K562 (cell line): ENCODE measurements at regions not wholly inside any gene's neighbourhood (a gene's known extent, or its start where the extent isn't known, plus 50 kb on each side); places are given as distances from the start of the nearest gene placed in this dataset.

Experiments
- ATAC-seq: fragments of 200-7000 bp; cut with Tn5 transposase; 3 replicates; pipeline ENCODE4 v1.9.1; 2020; ENCODE audit warnings: moderate library complexity
- BruUV-seq: library from RNA; stranded (reverse); fragments of 400-500 nt; replicated peaks from 2 replicates; lab custom pipeline; 2021; lab: Mats Ljungman, UMichigan
- CTCF ChIA-PET: fragments of 300-600 bp; formaldehyde crosslinking; extraction: SDS; loops from one replicate; lab custom pipeline; 2021; ENCODE audit warnings: low intra/inter-chr PET ratio; lab: Yijun Ruan, JAX
- POLR2A ChIA-PET: fragments of 300-600, 350-650 bp; sonication (Branson Sonifier 250); formaldehyde crosslinking; extraction: SDS; loops from one replicate; lab custom pipeline; 2021; ENCODE audit warnings: antibody characterized with exemption, inconsistent platforms; lab: Yijun Ruan, JAX
- DNase-seq, 4 experiments: peaks; one replicate each; pipeline versions ENCODE4 v3.0.0 to v3.0.0-alpha.2; 2011 to 2018; ENCODE audit warnings: low spot score in 3 of 4, mixed read lengths in 3 of 4; ENCODE audit errors: extremely low read depth in 1 of 4
- FAIRE-seq: peaks from 2 replicates; lab custom pipeline; 2011; peaks lifted over from hg19 to GRCh38; lab: Jason Lieb, UNC
- H2AFZ ChIP-seq: 2 replicates; pipeline ENCODE4 v1.6.0; 2011; ENCODE audit warnings: low read depth, low read length, control low read depth, inconsistent platforms
- H3K27ac ChIP-seq: fragments of 200-600 bp; 3 replicates; pipeline ENCODE4 v1.8.0; 2011; ENCODE audit warnings: low read depth, mild to moderate bottlenecking, control low read depth, inconsistent platforms, low read length, moderate library complexity, mixed read lengths; ENCODE audit errors: extremely low read depth
- H3K27me3 ChIP-seq, 2 experiments: fragments of 300-600 bp in 1 of 2; 2 replicates in 1 of 2; 3 replicates in 1 of 2; pipeline versions ENCODE4 v1.6.0 to v1.8.0; 2011; ENCODE audit warnings: inconsistent platforms in 2 of 2, low read length in 2 of 2, mild to moderate bottlenecking in 1 of 2, mixed read lengths in 1 of 2, moderate library complexity in 1 of 2; ENCODE audit not compliant: control insufficient read depth in 2 of 2, insufficient read depth in 2 of 2
- H3K36me3 ChIP-seq: fragments of 300-600 bp; 3 replicates; pipeline ENCODE4 v1.8.0; 2011; ENCODE audit warnings: mild to moderate bottlenecking, low read length, inconsistent platforms; ENCODE audit not compliant: control insufficient read depth, insufficient read depth
- H3K4me1 ChIP-seq, 2 experiments: fragments of 200-600 bp in 1 of 2; replicated peaks in 1 of 2; 2 replicates in 1 of 2; 3 replicates in 1 of 2; pipeline versions ENCODE4 v1.5.1 to v1.8.0; 2011; ENCODE audit warnings: inconsistent platforms in 2 of 2, low read length in 2 of 2, mild to moderate bottlenecking in 1 of 2, mixed read lengths in 1 of 2, moderate library complexity in 1 of 2; ENCODE audit not compliant: control insufficient read depth in 2 of 2, insufficient read depth in 2 of 2
- H3K4me2 ChIP-seq: 2 replicates; pipeline ENCODE4 v1.6.1; 2011; ENCODE audit warnings: low read length, control low read depth, inconsistent platforms, mixed read lengths; ENCODE audit not compliant: insufficient read depth
- H3K4me3 ChIP-seq: fragments of 200-600 bp; sonication (generic), shearing (Covaris generic); 2 replicates; pipeline ENCODE4 v1.5.1; 2016; ENCODE audit warnings: control low read depth, inconsistent platforms
- H3K79me2 ChIP-seq: fragments of 200-600 bp; 3 replicates; pipeline ENCODE4 v1.8.0; 2011; ENCODE audit warnings: low read length, inconsistent platforms; ENCODE audit not compliant: control insufficient read depth, insufficient read depth
- H3K9ac ChIP-seq, 2 experiments: 2 replicates each; pipeline versions ENCODE4 v1.6.0 to v1.6.1; 2011; ENCODE audit warnings: low read depth in 2 of 2, low read length in 2 of 2, control low read depth in 1 of 2, inconsistent platforms in 1 of 2, mild to moderate bottlenecking in 1 of 2, mixed read lengths in 1 of 2; ENCODE audit not compliant: insufficient read depth in 1 of 2
- H3K9me1 ChIP-seq: one replicate; pipeline ENCODE4 v1.6.0; 2011; ENCODE audit warnings: inconsistent platforms, mild to moderate bottlenecking, low read length, moderate library complexity; ENCODE audit not compliant: control insufficient read depth, insufficient read depth
- H3K9me3 ChIP-seq: replicated peaks from 2 replicates; pipeline ENCODE4 v1.5.1; 2011; ENCODE audit warnings: low read depth, low read length, inconsistent platforms; ENCODE audit not compliant: control insufficient read depth, insufficient read depth
- H4K20me1 ChIP-seq: replicated peaks from 2 replicates; pipeline ENCODE4 v1.6.1; 2011; ENCODE audit warnings: low read length, inconsistent platforms, mixed read lengths; ENCODE audit not compliant: control insufficient read depth, insufficient read depth
- CHD1 ChIP-seq: fragments of 200-600 bp; sonication (generic); IDR thresholded peaks from one replicate; pipeline ENCODE4 v1.6.1; 2012; ENCODE audit warnings: mild to moderate bottlenecking, moderate library complexity, low read length, inconsistent platforms
- ETS2 ChIP-seq: IDR thresholded peaks from 2 replicates; pipeline ENCODE4 v1.6.1; 2016; ENCODE audit warnings: borderline replicate concordance, missing genetic modification characterization, mild to moderate bottlenecking, moderate library complexity, missing compliant biosample characterization; ENCODE audit not compliant: poor library complexity, severe bottlenecking
- HCFC1 ChIP-seq: IDR thresholded peaks from 2 replicates; pipeline ENCODE4 v1.6.1; 2012; ENCODE audit warnings: low read depth, low read length, improper control_type of control experiment
- KDM5B ChIP-seq: fragments of 200-600 bp; sonication (generic); IDR thresholded peaks from 2 replicates; pipeline ENCODE4 v1.6.1; 2012; ENCODE audit warnings: low read depth, mild to moderate bottlenecking, moderate library complexity, low read length, control low read depth, inconsistent platforms; ENCODE audit not compliant: insufficient replicate concordance
- NR1H2 ChIP-seq: sonication (generic); formaldehyde crosslinking; IDR thresholded peaks from 2 replicates; pipeline ENCODE4 v1.4.0; 2020; ENCODE audit warnings: mild to moderate bottlenecking, missing genetic modification reagents
- PRPF4 ChIP-seq: fragments of 200-400 bp; formaldehyde crosslinking; IDR thresholded peaks from one replicate; pipeline ENCODE4 v1.6.1; 2017; ENCODE audit warnings: low read length, low read depth, mild to moderate bottlenecking; ENCODE audit not compliant: insufficient read depth, poor library complexity, severe bottlenecking
- SMC3 ChIP-seq: conservative IDR thresholded peaks from 2 replicates; pipeline ENCODE4 v1.6.1; 2011; ENCODE audit warnings: low read depth, low read length, improper control_type of control experiment; ENCODE audit not compliant: insufficient read depth
- TOE1 ChIP-seq, 2 experiments: fragments of 450-650 bp in 1 of 2; sonication (generic) in 1 of 2; formaldehyde crosslinking in 1 of 2; IDR thresholded peaks; 2 replicates each; pipeline versions ENCODE4 v1.7.1 to v1.8.0; 2016 to 2022; ENCODE audit warnings: borderline replicate concordance in 2 of 2, mild to moderate bottlenecking in 2 of 2, antibody characterized with exemption in 1 of 2, inconsistent platforms in 1 of 2, low read depth in 1 of 2, missing genetic modification reagents in 1 of 2, moderate library complexity in 1 of 2
- USF1 ChIP-seq: sonication (generic); formaldehyde crosslinking; IDR thresholded peaks from 2 replicates; pipeline ENCODE4 v1.9.0; 2022; ENCODE audit warnings: mild to moderate bottlenecking, missing genetic modification reagents
- ZBTB1 ChIP-seq: sonication (generic); formaldehyde crosslinking; IDR thresholded peaks from 2 replicates; pipeline ENCODE4 v1.8.1; 2023; ENCODE audit warnings: missing genetic modification reagents, low read depth, mild to moderate bottlenecking, borderline replicate concordance
- ZFX ChIP-seq: sonication (generic); formaldehyde crosslinking; IDR thresholded peaks from 2 replicates; pipeline ENCODE4 v1.8.0; 2022; ENCODE audit warnings: mild to moderate bottlenecking, missing genetic modification reagents, moderate library complexity
- ZNF224 ChIP-seq: sonication (generic); formaldehyde crosslinking; IDR thresholded peaks from 2 replicates; pipeline ENCODE4 v1.8.0; 2022; ENCODE audit warnings: mild to moderate bottlenecking, missing genetic modification reagents
- ZNF444 ChIP-seq: fragments of 250-450 bp; sonication (Bioruptor Pico); IDR thresholded peaks from 2 replicates; pipeline ENCODE4 v1.4.0; 2020; ENCODE audit warnings: mild to moderate bottlenecking, moderate library complexity
- ZNF551 ChIP-seq: fragments of 250-450 bp; sonication (Bioruptor Pico); IDR thresholded peaks from 2 replicates; pipeline ENCODE4 v1.5.0; 2021; ENCODE audit warnings: mild to moderate bottlenecking, moderate library complexity
- ZNF778 ChIP-seq: fragments of 450-650 bp; formaldehyde crosslinking; IDR thresholded peaks from 2 replicates; pipeline ENCODE4 v1.4.0; 2020; ENCODE audit warnings: mild to moderate bottlenecking, moderate library complexity
- WGBS: fragments of 100-300 bp; shearing (Covaris generic); methylation state at CpG from one replicate; pipeline ENCODE4 v1.1.6; 2016; ENCODE audit warnings: low coverage, mixed read lengths; ENCODE audit not compliant: insufficient coverage; ENCODE audit errors: missing lambda C conversion rate; 5-methylcytosine and 5-hydroxymethylcytosine counted together
- in situ Hi-C: fragments of 300-500 bp; cut with MboI; formaldehyde crosslinking; loops from 4 replicates; pipeline ENCODE4 v1.15.0; 2018; ENCODE audit warnings: inconsistent platforms, mixed read lengths
- intact Hi-C: fragments of 100-400 bp; cut with micrococcal nuclease; formaldehyde crosslinking; loops from 2 replicates; pipeline ENCODE4 v1.14.2; 2022

DNA sequence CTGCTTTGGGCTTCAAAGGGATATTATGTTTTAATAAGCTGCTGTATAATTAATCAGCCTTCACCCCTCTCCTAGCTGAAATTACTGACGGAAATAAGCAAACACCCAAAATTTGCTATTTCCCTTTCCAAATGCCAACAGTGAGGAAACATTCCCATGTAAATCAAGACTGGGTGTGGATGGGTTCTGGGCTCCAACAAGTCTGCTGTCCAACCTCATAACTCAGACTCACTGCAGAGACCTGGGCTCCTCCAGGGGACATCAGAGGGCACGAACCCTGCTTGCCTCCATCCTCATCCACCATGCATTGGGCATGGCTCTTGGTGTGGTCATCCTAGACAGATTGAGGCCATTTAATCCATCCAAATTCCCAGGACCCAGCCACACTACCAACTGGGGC, 173.7 kb downstream of the C1D start:
- TF ChIP-seq KDM5B (no peak), ZNF224 (CRISPR knock-in tag) (no peak), ZNF551 (CRISPR knock-in tag) (no peak), ZFX (CRISPR knock-in tag) (no peak), PRPF4 (no peak), ZNF778 (CRISPR knock-in tag) (no peak), SMC3 (no peak), CHD1 (no peak), ZNF444 (CRISPR knock-in tag) (no peak), NR1H2 (CRISPR knock-in tag) (no peak), TOE1 (IDR thresholded peaks at IDR 0.05; ENCODE audit: borderline replicate concordance) (no peak), TOE1 (CRISPR knock-in tag; IDR thresholded peaks at IDR 0.05; ENCODE audit: borderline replicate concordance, low read depth) (no peak), HCFC1 (no peak), ZBTB1 (CRISPR knock-in tag) (no peak), USF1 (no peak), ETS2 (tag) (no peak)
- 2% methylated on average over 2 of the region's 2 CpGs for WGBS
- in situ Hi-C loops: no loop called here
- H4K20me1 ChIP-seq: no peaks in the 10 kb centered on the region
- no peak overlapping the region for H3K9ac ChIP-seq
- H3K36me3 ChIP-seq: no peaks in the 10 kb centered on the region
- H3K27me3 ChIP-seq: no peaks in the 10 kb centered on the region
- intact Hi-C loops: loop anchor here (5.0 kb wide), 1 partner anchor 52 kb away; no protein-coding TSS in a partner anchor
- no peaks in the 10 kb centered on the region for H3K79me2 ChIP-seq
- FAIRE-seq (no peak), ATAC-seq (no peak), DNase-seq (no peak)
- H3K4me2 ChIP-seq: no peak overlapping the region
- POLR2A ChIA-PET: no interaction called here
- H3K27ac ChIP-seq: no peak overlapping the region
- H3K9me3 ChIP-seq: no peaks in the 10 kb centered on the region
- H3K9me1 ChIP-seq: no peaks in the 10 kb centered on the region
- no peak overlapping the region for H3K4me3 ChIP-seq
- no peaks in the 10 kb centered on the region for H3K4me1 ChIP-seq
- no peak overlapping the region for H2AFZ ChIP-seq
- CTCF ChIA-PET: no interaction called here
- BruUV-seq: no TSS peak
